Mammary epithelial cell (primary cell): ENCODE measurements at regions not wholly inside any gene's neighbourhood (a gene's known extent, or its start where the extent isn't known, plus 50 kb on each side); places are given as distances from the start of the nearest gene placed in this dataset.

Experiments used
- EZH2 ChIP-seq: IDR thresholded peaks from 2 replicates; pipeline ENCODE4 v1.6.1; 2012; ENCODE audit warnings: low read length, inconsistent platforms, borderline replicate concordance
- TF ChIP-seq, protein P1 (sequence below), 2 donors: IDR thresholded peaks in 1 of 2; conservative IDR thresholded peaks in 1 of 2; 2 replicates each; pipeline ENCODE4 v1.5.1; 2011 to 2012; ENCODE audit warnings: inconsistent platforms in 2 of 2, low read length in 2 of 2, mild to moderate bottlenecking in 2 of 2, control low read depth in 1 of 2, low read depth in 1 of 2; ENCODE audit not compliant: insufficient read depth in 1 of 2; ENCODE audit errors: extremely low read depth in 1 of 2

DNA sequence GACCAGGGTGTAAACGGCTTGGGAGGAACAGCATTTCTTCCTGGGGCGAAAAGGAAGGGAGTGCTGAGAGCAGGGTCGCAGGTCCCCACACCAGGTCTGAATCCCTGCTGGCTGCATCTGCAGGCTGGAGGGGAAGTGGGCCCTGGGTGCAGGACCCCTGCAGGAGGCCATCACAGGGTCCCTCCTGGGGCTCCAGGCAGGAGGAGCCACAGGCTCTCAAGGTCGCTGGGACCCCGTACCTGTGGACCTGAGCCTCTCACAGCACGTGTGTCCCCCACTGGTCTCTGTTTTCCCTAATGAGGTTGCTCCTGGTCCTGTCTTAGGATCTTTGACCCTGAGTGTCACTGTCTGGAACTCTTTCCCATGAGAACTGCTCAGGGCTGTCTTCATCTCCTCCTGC lies 147.8 kb upstream of the ZNF236 start:
- TF ChIP-seq, protein P1, sequence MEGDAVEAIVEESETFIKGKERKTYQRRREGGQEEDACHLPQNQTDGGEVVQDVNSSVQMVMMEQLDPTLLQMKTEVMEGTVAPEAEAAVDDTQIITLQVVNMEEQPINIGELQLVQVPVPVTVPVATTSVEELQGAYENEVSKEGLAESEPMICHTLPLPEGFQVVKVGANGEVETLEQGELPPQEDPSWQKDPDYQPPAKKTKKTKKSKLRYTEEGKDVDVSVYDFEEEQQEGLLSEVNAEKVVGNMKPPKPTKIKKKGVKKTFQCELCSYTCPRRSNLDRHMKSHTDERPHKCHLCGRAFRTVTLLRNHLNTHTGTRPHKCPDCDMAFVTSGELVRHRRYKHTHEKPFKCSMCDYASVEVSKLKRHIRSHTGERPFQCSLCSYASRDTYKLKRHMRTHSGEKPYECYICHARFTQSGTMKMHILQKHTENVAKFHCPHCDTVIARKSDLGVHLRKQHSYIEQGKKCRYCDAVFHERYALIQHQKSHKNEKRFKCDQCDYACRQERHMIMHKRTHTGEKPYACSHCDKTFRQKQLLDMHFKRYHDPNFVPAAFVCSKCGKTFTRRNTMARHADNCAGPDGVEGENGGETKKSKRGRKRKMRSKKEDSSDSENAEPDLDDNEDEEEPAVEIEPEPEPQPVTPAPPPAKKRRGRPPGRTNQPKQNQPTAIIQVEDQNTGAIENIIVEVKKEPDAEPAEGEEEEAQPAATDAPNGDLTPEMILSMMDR (conservative IDR thresholded peaks at IDR 0.05 in 1 of 2, IDR thresholded peaks at IDR 0.05 in 1 of 2; ENCODE audit: extremely low read depth in 1 of 2, insufficient read depth in 1 of 2, low read depth in 1 of 2, low read length in 2 of 2): no peak
- no peak for TF ChIP-seq EZH2
